ENCODE measurements at regions not wholly inside any gene's neighbourhood (a gene's known extent, or its start where the extent isn't known, plus 50 kb on each side); places are given as distances from the start of the nearest gene placed in this dataset.

DNA sequence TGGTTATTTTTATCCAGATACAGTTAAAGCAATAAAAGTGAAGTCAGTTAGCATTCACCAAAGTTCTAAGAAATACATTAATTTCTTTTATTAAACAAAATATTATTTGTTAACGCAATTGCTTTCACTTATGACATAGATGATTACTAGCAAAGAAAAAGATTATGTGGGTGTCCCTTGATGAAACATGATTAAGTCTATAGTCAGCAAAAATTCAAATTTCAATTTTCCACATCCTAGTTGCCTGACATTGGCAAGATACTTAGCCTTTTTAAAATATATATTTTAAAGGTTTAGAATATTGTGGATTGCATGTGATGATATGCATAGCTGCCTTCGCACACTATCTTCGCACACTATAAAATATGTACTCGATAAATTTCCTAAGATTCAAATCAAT lies 1780.5 kb upstream of the MIR17HG start:
- peaks cover 0 to 14% (median 0%) of the 10 kb centered on the region in 11 donors for H3K9me3 ChIP-seq
- ATAC-seq (no peak), DNase-seq (no peak)
- no peaks in the 10 kb centered on the region for H3K4me1 ChIP-seq
- TF ChIP-seq, protein P1, sequence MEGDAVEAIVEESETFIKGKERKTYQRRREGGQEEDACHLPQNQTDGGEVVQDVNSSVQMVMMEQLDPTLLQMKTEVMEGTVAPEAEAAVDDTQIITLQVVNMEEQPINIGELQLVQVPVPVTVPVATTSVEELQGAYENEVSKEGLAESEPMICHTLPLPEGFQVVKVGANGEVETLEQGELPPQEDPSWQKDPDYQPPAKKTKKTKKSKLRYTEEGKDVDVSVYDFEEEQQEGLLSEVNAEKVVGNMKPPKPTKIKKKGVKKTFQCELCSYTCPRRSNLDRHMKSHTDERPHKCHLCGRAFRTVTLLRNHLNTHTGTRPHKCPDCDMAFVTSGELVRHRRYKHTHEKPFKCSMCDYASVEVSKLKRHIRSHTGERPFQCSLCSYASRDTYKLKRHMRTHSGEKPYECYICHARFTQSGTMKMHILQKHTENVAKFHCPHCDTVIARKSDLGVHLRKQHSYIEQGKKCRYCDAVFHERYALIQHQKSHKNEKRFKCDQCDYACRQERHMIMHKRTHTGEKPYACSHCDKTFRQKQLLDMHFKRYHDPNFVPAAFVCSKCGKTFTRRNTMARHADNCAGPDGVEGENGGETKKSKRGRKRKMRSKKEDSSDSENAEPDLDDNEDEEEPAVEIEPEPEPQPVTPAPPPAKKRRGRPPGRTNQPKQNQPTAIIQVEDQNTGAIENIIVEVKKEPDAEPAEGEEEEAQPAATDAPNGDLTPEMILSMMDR (IDR thresholded peaks at IDR 0.05): no peak
- intact Hi-C loops (cut with DNase I): no loop called here
- WGBS, 2 donors: 93 to 97% methylated on average over 4 of the region's 4 CpGs
- no peaks in the 10 kb centered on the region for H3K36me3 ChIP-seq
- H3K27ac ChIP-seq: no peak overlapping the region
- H3K4me3 ChIP-seq: no peak overlapping the region
- H3K27me3 ChIP-seq: no peaks in the 10 kb centered on the region

DNA sequence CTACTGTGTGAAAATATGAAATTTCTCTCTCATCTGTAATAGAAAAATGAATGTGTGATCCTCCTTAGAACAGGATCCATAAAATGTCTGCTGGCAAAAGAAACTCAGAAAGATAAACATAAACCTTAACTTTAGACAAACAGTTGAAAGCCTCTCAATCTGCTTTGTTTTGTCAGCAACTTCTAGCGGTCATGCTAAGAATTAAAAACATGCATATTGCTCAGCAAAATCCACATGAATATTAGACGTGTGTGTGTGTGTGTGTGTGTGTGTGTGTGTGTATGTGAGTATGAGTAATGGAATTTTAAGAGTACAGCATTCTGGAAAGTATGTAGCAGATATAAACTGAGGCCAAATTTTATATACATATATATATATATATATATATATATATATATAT lies 1779.2 kb upstream of the MIR17HG start:
- TF ChIP-seq, protein P1 (IDR thresholded peaks at IDR 0.05): no peak
- 67 to 87% methylated on average over 2 of the region's 2 CpGs for WGBS, 2 donors
- Histone ChIP-seq H3K4me1 (no peaks in the 10 kb centered on the region), H3K36me3 (no peaks in the 10 kb centered on the region), H3K9me3 (peaks cover 0 to 22% (median 0%) of the 10 kb centered on the region in 11 donors), H3K27me3 (no peaks in the 10 kb centered on the region), H3K27ac (no peak overlapping the region), H3K4me3 (no peak overlapping the region)
- intact Hi-C loops (cut with DNase I): no loop called here
- DNase-seq (no peak), ATAC-seq (no peak)

DNA sequence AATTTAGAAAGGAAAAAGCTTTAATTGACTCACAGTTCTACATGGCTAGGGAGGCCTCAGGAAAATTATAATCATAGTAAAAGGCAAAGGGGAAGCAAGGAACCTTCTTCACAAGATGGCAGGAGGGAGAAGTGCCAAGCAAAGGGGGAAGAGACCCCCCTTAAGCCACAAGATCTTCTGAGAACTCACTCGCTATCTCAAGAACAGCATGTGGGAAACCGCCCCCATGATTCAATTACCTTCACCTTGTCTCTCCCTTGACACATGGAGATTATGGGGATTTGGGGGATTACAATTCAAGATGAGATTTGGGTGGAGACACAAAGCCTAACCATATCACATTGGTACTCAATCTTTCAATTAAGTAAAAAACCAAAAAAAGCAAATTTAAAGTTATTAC lies 1778.7 kb upstream of the MIR17HG start:
- TF ChIP-seq, protein P1 (IDR thresholded peaks at IDR 0.05): no peak
- no peaks in the 10 kb centered on the region for H3K36me3 ChIP-seq
- no peak overlapping the region for H3K4me3 ChIP-seq
- H3K27ac ChIP-seq: no peak overlapping the region
- 86 to 91% methylated on average over 2 of the region's 2 CpGs for whole genome bisulfite sequencing, 2 donors
- peaks cover 0 to 22% (median 0%) of the 10 kb centered on the region in 11 donors for H3K9me3 ChIP-seq
- ATAC-seq: no peak
- H3K27me3 ChIP-seq: no peaks in the 10 kb centered on the region
- no peaks in the 10 kb centered on the region for H3K4me1 ChIP-seq
- DNase-seq: no peak
- intact Hi-C loops (cut with DNase I): no loop called here

DNA sequence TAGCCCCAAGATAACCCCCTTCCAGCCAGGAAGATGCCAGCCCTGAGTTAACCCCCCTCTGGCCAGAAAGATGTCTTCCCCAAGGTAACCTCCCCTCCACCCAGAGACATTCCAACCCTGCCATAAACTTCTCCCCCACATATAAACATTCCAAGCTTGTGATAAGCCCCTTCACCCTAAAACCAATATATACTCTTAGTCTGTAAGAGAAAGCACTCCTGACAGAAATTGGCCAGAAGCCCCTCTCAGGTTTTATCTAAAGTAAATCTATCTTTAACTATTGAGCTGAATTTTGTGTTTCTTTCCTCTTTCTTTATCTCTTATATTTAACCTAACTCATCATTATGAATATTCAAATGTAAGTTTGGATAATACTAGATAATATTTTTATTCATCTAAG lies 1775.8 kb upstream of the MIR17HG start:
- ATAC-seq: no peak
- H3K9me3 ChIP-seq: peaks cover 0 to 22% (median 0%) of the 10 kb centered on the region in 11 donors
- no peaks in the 10 kb centered on the region for H3K27me3 ChIP-seq
- TF ChIP-seq, protein P1 (IDR thresholded peaks at IDR 0.05): no peak
- H3K4me1 ChIP-seq: no peaks in the 10 kb centered on the region
- no peak for DNase-seq
- no peaks in the 10 kb centered on the region for H3K36me3 ChIP-seq
- H3K4me3 ChIP-seq: no peak overlapping the region
- intact Hi-C loops (cut with DNase I): no loop called here
- no peak overlapping the region for H3K27ac ChIP-seq

DNA sequence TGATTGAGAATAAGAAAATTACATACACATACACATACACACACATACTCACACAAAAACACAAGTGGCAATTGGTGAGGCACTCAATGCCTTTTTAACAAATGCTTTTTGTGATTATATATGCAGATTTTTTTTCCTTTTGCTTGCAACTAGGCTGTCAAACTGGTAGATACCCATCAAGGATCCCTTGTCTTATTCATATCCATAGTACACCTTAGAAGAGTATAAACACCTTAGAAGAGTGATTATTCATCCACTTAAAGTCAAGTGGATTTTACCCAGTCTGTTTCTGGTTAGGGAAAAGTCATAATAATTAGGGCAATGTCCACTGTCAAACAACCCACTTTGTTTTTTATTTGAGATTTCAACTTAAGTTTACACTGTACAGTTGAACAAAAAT lies 1773.4 kb upstream of the MIR17HG start:
- H3K27me3 ChIP-seq: no peaks in the 10 kb centered on the region
- no peaks in the 10 kb centered on the region for H3K4me1 ChIP-seq
- H3K36me3 ChIP-seq: no peaks in the 10 kb centered on the region
- peaks cover 0 to 22% (median 0%) of the 10 kb centered on the region in 11 donors for H3K9me3 ChIP-seq
- intact Hi-C loops (cut with DNase I): no loop called here
- ATAC-seq (no peak), DNase-seq (no peak)
- TF ChIP-seq, protein P1 (IDR thresholded peaks at IDR 0.05): no peak
- H3K4me3 ChIP-seq: no peak overlapping the region
- no peak overlapping the region for H3K27ac ChIP-seq

Data from heart right ventricle (tissue), 16 donors.